Astrocyte of the spinal cord (primary cell): ENCODE measurements at regions not wholly inside any gene's neighbourhood (a gene's known extent, or its start where the extent isn't known, plus 50 kb on each side); places are given as distances from the start of the nearest gene placed in this dataset.

ENCODE experiments used
- DNase-seq: peaks from one replicate; pipeline ENCODE4 v3.0.0; 2011; ENCODE audit warnings: low read depth, low spot score
- H3K4me3 ChIP-seq: 2 replicates; pipeline ENCODE4 v1.5.1; 2011; ENCODE audit warnings: low read depth, mild to moderate bottlenecking, low read length, moderate library complexity
- CTCF ChIP-seq: IDR thresholded peaks from 2 replicates; pipeline ENCODE4 v1.5.1; 2012; ENCODE audit warnings: low read depth, mild to moderate bottlenecking, low read length, inconsistent platforms
- in situ Hi-C: cut with HindIII; loops from 2 replicates; pipeline ENCODE4 v1.10.0; 2017; ENCODE audit warnings: low sequenced_read_pairs

GRCh38 chr10:63761243-63761642, 240.0 kb downstream of the REEP3 start:
- TF ChIP-seq CTCF = no peak

GRCh38 chr10:63763744-63764143, 242.5 kb downstream of the REEP3 start:
- no peak for TF ChIP-seq CTCF
- no peak overlapping the region for H3K4me3 ChIP-seq
- in situ Hi-C loops = no loop called here
- peak; percentile 16 for DNase-seq

More at GRCh38 chr10:63761243-63761642, 240.0 kb downstream of the REEP3 start:
- no peak overlapping the region for H3K4me3 ChIP-seq
- in situ Hi-C loops = no loop called here
- no peak for DNase-seq

GRCh38 chr10:63765126-63765525, 243.9 kb downstream of the REEP3 start:
- H3K4me3 ChIP-seq = no peak overlapping the region
- in situ Hi-C loops = no loop called here
- DNase-seq = peak; percentile 14
- TF ChIP-seq CTCF = no peak

GRCh38 chr10:63766745-63767137, 245.5 kb downstream of the REEP3 start:
- TF ChIP-seq CTCF = no peak
- DNase-seq = peak; percentile 89
- in situ Hi-C loops = no loop called here
- no peak overlapping the region for H3K4me3 ChIP-seq

GRCh38 chr10:63767138-63767801, 246.1 kb downstream of the REEP3 start:
- no peak overlapping the region for H3K4me3 ChIP-seq
- TF ChIP-seq CTCF = peak; percentile 25
- peak; percentile 78 for DNase-seq
- in situ Hi-C loops = no loop called here

GRCh38 chr10:63769367-63769766, 248.2 kb downstream of the REEP3 start:
- no peak overlapping the region for H3K4me3 ChIP-seq
- DNase-seq = no peak
- in situ Hi-C loops = no loop called here
- no peak for TF ChIP-seq CTCF
